Neural cell (in vitro differentiated cells): ENCODE measurements at regions not wholly inside any gene's neighbourhood (a gene's known extent, or its start where the extent isn't known, plus 50 kb on each side); places are given as distances from the start of the nearest gene placed in this dataset.

Experiments used
- H2AFZ ChIP-seq: fragments of 200-600, 300-800 bp; sonication (generic), shearing (Covaris generic); 2 replicates; pipeline ENCODE4 v1.6.0; 2014; ENCODE audit warnings: low read depth, mild to moderate bottlenecking, antibody characterized with exemption, low read length, moderate library complexity
- H3F3A ChIP-seq: fragments of 200-600 bp; shearing (Covaris generic); 2 replicates; pipeline ENCODE4 v1.6.1; 2016; ENCODE audit warnings: mild to moderate bottlenecking, moderate library complexity, mixed read lengths, antibody characterized with exemption, low read length; ENCODE audit not compliant: insufficient read depth, poor library complexity, severe bottlenecking
- H3K27ac ChIP-seq: fragments of 200-600, 300-800 bp; sonication (generic), shearing (Covaris generic); 2 replicates; pipeline ENCODE4 v1.5.1; 2014; ENCODE audit warnings: mild to moderate bottlenecking, low read length, moderate library complexity
- H3K27me3 ChIP-seq: fragments of 300-800, 200-600 bp; sonication (generic), shearing (Covaris generic); 2 replicates; pipeline ENCODE4 v1.6.0; 2014; ENCODE audit warnings: mild to moderate bottlenecking, low read depth, low read length, moderate library complexity; ENCODE audit not compliant: insufficient read depth
- H3K36me3 ChIP-seq: fragments of 300-800, 200-600 bp; sonication (generic), shearing (Covaris generic); 2 replicates; pipeline ENCODE4 v1.5.1; 2014; ENCODE audit warnings: mild to moderate bottlenecking, antibody characterized with exemption, low read length, moderate library complexity; ENCODE audit not compliant: insufficient read depth
- H3K4me2 ChIP-seq: fragments of 300-800, 200-600 bp; sonication (generic), shearing (Covaris generic); 2 replicates; pipeline ENCODE4 v1.6.0; 2014; ENCODE audit warnings: mild to moderate bottlenecking, low read length
- H3K4me3 ChIP-seq: fragments of 300-800, 200-600 bp; sonication (generic), shearing (Covaris generic); 2 replicates; pipeline ENCODE4 v1.5.1; 2014; ENCODE audit warnings: mild to moderate bottlenecking, low read length, moderate library complexity
- H3K79me2 ChIP-seq: fragments of 200-600 bp; shearing (Covaris generic); replicated peaks from 2 replicates; pipeline ENCODE4 v1.6.0; 2014; ENCODE audit warnings: mild to moderate bottlenecking, low read length, moderate library complexity; ENCODE audit not compliant: insufficient read depth
- H3K9ac ChIP-seq: fragments of 300-800, 200-600 bp; sonication (generic), shearing (Covaris generic); 2 replicates; pipeline ENCODE4 v1.6.1; 2016; ENCODE audit warnings: mild to moderate bottlenecking, low read length, mixed read lengths
- H3K9me2 ChIP-seq: fragments of 200-600 bp; shearing (Covaris generic); 2 replicates; pipeline ENCODE4 v1.6.1; 2016; ENCODE audit warnings: mild to moderate bottlenecking, low read length, mixed read lengths; ENCODE audit not compliant: insufficient read depth
- H3K9me3 ChIP-seq: fragments of 200-600, 300-800 bp; sonication (generic), shearing (Covaris generic); 2 replicates; pipeline ENCODE4 v1.6.1; 2016; ENCODE audit warnings: mild to moderate bottlenecking, mixed run types, low read length, moderate library complexity, mixed read lengths
- H4K20me1 ChIP-seq: fragments of 200-600 bp; shearing (Covaris generic); 2 replicates; pipeline ENCODE4 v1.6.1; 2016; ENCODE audit warnings: mild to moderate bottlenecking, mixed run types; ENCODE audit not compliant: insufficient read depth
- CTCF ChIP-seq: fragments of 450-650 bp; IDR thresholded peaks from 2 replicates; pipeline ENCODE4 v1.5.1; 2014; ENCODE audit warnings: antibody characterized with exemption, mild to moderate bottlenecking, moderate library complexity; ENCODE audit not compliant: poor library complexity, severe bottlenecking
- EP300 ChIP-seq: fragments of 450-650 bp; conservative IDR thresholded peaks from 2 replicates; pipeline ENCODE4 v1.6.1; 2014; ENCODE audit warnings: antibody characterized with exemption, mild to moderate bottlenecking, moderate library complexity; ENCODE audit not compliant: poor library complexity, severe bottlenecking
- EZH2 ChIP-seq: fragments of 200-600, 300-800 bp; shearing (Covaris generic), sonication (generic); IDR thresholded peaks from 2 replicates; pipeline ENCODE4 v1.6.1; 2014; ENCODE audit warnings: antibody characterized with exemption, low read length, borderline replicate concordance, mild to moderate bottlenecking; ENCODE audit not compliant: insufficient read depth, poor library complexity, severe bottlenecking
- MXI1 ChIP-seq: fragments of 450-650 bp; conservative IDR thresholded peaks from 2 replicates; pipeline ENCODE4 v1.6.1; 2014; ENCODE audit warnings: antibody characterized with exemption, mild to moderate bottlenecking; ENCODE audit not compliant: poor library complexity, severe bottlenecking
- POLR2AphosphoS5 ChIP-seq: IDR thresholded peaks from 2 replicates; pipeline ENCODE4 v1.6.1; 2012
- RAD21 ChIP-seq: fragments of 450-650 bp; conservative IDR thresholded peaks from 2 replicates; pipeline ENCODE4 v1.6.1; 2014; ENCODE audit warnings: antibody characterized with exemption, mild to moderate bottlenecking, moderate library complexity
- REST ChIP-seq: IDR thresholded peaks from 2 replicates; pipeline ENCODE4 v1.6.1; 2012; ENCODE audit warnings: borderline replicate concordance
- SMC3 ChIP-seq: fragments of 450-650 bp; conservative IDR thresholded peaks from 2 replicates; pipeline ENCODE4 v1.6.1; 2014; ENCODE audit warnings: antibody characterized with exemption, mild to moderate bottlenecking, moderate library complexity; ENCODE audit not compliant: poor library complexity
- TAF1 ChIP-seq: IDR thresholded peaks from 2 replicates; pipeline ENCODE4 v1.6.1; 2012; ENCODE audit warnings: low read depth

GRCh38 chr5:50965654-50966375 lies 299.4 kb downstream of the PARP8 start:
- H3K79me2 ChIP-seq = peaks cover 37% of the 10 kb centered on the region
- no peaks in the 10 kb centered on the region for H3K9me3 ChIP-seq
- no peaks in the 10 kb centered on the region for H3K36me3 ChIP-seq
- peaks cover 12% of the 10 kb centered on the region for H3K27me3 ChIP-seq
- no peak overlapping the region for H2AFZ ChIP-seq
- H4K20me1 ChIP-seq = no peaks in the 10 kb centered on the region
- no peaks in the 10 kb centered on the region for H3K9me2 ChIP-seq
- no peaks in the 10 kb centered on the region for H3F3A ChIP-seq
- peak overlapping the region; percentile 68 for H3K9ac ChIP-seq
- TF ChIP-seq CTCF (no peak), REST (no peak), EP300 (no peak), MXI1 (no peak), RAD21 (no peak), TAF1 (no peak), EZH2 (no peak), SMC3 (no peak), POLR2AphosphoS5 (no peak)
- no peak overlapping the region for H3K4me2 ChIP-seq
- peak overlapping the region; percentile 66 for H3K4me3 ChIP-seq
- H3K27ac ChIP-seq = peak overlapping the region; percentile 78

- Histone ChIP-seq H3K4me3 (peak overlapping the region; percentile 66), H3K4me2 (peak overlapping the region; percentile 81), H2AFZ (no peak overlapping the region), H4K20me1 (no peaks in the 10 kb centered on the region), H3K27ac (peak overlapping the region; percentile 78), H3K9me2 (no peaks in the 10 kb centered on the region), H3K9ac (peak overlapping the region; percentile 68), H3K36me3 (no peaks in the 10 kb centered on the region), H3F3A (no peaks in the 10 kb centered on the region), H3K27me3 (peaks cover 12% of the 10 kb centered on the region), H3K9me3 (no peaks in the 10 kb centered on the region), H3K79me2 (peaks cover 37% of the 10 kb centered on the region)
- TF ChIP-seq POLR2AphosphoS5 = no peak
- no peak for TF ChIP-seq CTCF
- TF ChIP-seq SMC3 = no peak
- peak; percentile 10 for TF ChIP-seq REST
- TF ChIP-seq EZH2 = no peak
- no peak for TF ChIP-seq RAD21
- TF ChIP-seq TAF1 = no peak
Observed at GRCh38 chr5:50967009-50967562, 300.6 kb downstream of the PARP8 start.
